ENCODE measurements at regions not wholly inside any gene's neighbourhood (a gene's known extent, or its start where the extent isn't known, plus 50 kb on each side); places are given as distances from the start of the nearest gene placed in this dataset.

DNA sequence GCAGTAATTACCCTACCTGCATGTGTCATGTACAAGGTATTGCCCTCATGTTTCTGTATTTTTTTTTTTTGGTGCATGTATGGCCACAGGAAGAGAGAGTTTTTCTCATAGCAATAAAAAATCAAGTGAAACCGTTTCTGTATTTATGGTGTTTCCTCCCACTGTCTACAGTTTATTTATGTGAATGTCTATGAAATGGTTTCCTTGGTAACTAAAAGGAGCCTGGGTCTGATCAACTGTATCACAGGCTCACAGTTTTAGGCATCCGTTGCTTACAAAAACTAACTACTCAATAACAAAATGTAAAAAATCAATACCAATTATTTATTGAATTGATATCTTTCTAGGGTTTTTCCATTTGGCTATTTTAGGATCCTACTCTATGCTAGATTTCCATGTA lies 464.4 kb downstream of the TAF11L14 start:
- Histone ChIP-seq H3K9ac (ENCODE audit: insufficient read depth in 1 of 2, low read depth in 2 of 2, low read length in 2 of 2) (no peak overlapping the region), H3K9me1 (ENCODE audit: control insufficient read depth, insufficient read depth, low read length) (no peaks in the 10 kb centered on the region), H3K4me2 (ENCODE audit: insufficient read depth, low read length) (no peak overlapping the region), H3K9me3 (replicated peaks; ENCODE audit: control insufficient read depth, insufficient read depth, low read depth, low read length) (peaks cover 3% of the 10 kb centered on the region; the same call in 1 of the 2 replicates), H3K27ac (ENCODE audit: extremely low read depth, low read depth, low read length) (no peak overlapping the region), H3K4me1 (replicated peaks in 1 of 2; ENCODE audit: control insufficient read depth in 2 of 2, insufficient read depth in 2 of 2, low read length in 2 of 2) (no peaks in the 10 kb centered on the region), H3K27me3 (ENCODE audit: control insufficient read depth in 2 of 2, insufficient read depth in 2 of 2, low read length in 2 of 2) (no peaks in the 10 kb centered on the region), H2AFZ (ENCODE audit: low read depth, low read length) (no peak overlapping the region), H3K79me2 (ENCODE audit: control insufficient read depth, insufficient read depth, low read length) (no peaks in the 10 kb centered on the region), H3K36me3 (ENCODE audit: control insufficient read depth, insufficient read depth, low read length) (no peaks in the 10 kb centered on the region), H4K20me1 (replicated peaks; ENCODE audit: control insufficient read depth, insufficient read depth, low read length) (no peaks in the 10 kb centered on the region), H3K4me3 (no peak overlapping the region)
- intact Hi-C loops (cut with micrococcal nuclease) (no loop called here), in situ Hi-C loops (cut with MboI) (no loop called here)
- 0% methylated on average over 2 of the region's 2 CpGs for WGBS (ENCODE audit: insufficient coverage, low coverage, missing lambda C conversion rate)
- ChIA-PET CTCF (ENCODE audit: low intra/inter-chr PET ratio) (no interaction called here), POLR2A (no interaction called here)
- DNase-seq (ENCODE audit: extremely low read depth in 1 of 4, low spot score in 3 of 4) (no peak), FAIRE-seq (no peak), ATAC-seq (no peak)
- TF ChIP-seq FOXK2 (conservative IDR thresholded peaks at IDR 0.05 in 1 of 2, IDR thresholded peaks at IDR 0.05 in 1 of 2; ENCODE audit: low read depth in 2 of 2), result no peak
- TF ChIP-seq ELF4 (CRISPR knock-in tag; IDR thresholded peaks at IDR 0.05), result no peak
- no peak for TF ChIP-seq NR1H2 (CRISPR knock-in tag; IDR thresholded peaks at IDR 0.05)
- TF ChIP-seq CEBPB (tag; IDR thresholded peaks at IDR 0.05), result no peak
- no peak for TF ChIP-seq ZBTB1 (CRISPR knock-in tag; IDR thresholded peaks at IDR 0.05; ENCODE audit: borderline replicate concordance, low read depth)
- TF ChIP-seq NCOA6 (IDR thresholded peaks at IDR 0.05), result no peak
- TF ChIP-seq U2AF2 (optimal IDR thresholded peaks at IDR 0.05; ENCODE audit: low read depth, low read length), result no peak
- TF ChIP-seq FOXP1 (CRISPR knock-in tag; IDR thresholded peaks at IDR 0.05), result no peak
- TF ChIP-seq ZNF436 (CRISPR knock-in tag; IDR thresholded peaks at IDR 0.05), result no peak
- TF ChIP-seq STAT5A (IDR thresholded peaks at IDR 0.05; ENCODE audit: borderline replicate concordance, low read length), result no peak
- TF ChIP-seq, protein P1, sequence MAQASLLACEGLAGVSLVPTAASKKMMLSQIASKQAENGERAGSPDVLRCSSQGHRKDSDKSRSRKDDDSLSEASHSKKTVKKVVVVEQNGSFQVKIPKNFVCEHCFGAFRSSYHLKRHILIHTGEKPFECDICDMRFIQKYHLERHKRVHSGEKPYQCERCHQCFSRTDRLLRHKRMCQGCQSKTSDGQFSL (CRISPR knock-in tag; IDR thresholded peaks at IDR 0.05), result no peak
- TF ChIP-seq, protein P1 (tag; IDR thresholded peaks at IDR 0.05), result no peak
- TF ChIP-seq, protein P2, sequence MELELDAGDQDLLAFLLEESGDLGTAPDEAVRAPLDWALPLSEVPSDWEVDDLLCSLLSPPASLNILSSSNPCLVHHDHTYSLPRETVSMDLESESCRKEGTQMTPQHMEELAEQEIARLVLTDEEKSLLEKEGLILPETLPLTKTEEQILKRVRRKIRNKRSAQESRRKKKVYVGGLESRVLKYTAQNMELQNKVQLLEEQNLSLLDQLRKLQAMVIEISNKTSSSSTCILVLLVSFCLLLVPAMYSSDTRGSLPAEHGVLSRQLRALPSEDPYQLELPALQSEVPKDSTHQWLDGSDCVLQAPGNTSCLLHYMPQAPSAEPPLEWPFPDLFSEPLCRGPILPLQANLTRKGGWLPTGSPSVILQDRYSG (tag; conservative IDR thresholded peaks at IDR 0.05; ENCODE audit: low read depth), result no peak
- no peak for TF ChIP-seq ZNF561 (CRISPR knock-in tag; conservative IDR thresholded peaks at IDR 0.05)
- TF ChIP-seq, protein P3, sequence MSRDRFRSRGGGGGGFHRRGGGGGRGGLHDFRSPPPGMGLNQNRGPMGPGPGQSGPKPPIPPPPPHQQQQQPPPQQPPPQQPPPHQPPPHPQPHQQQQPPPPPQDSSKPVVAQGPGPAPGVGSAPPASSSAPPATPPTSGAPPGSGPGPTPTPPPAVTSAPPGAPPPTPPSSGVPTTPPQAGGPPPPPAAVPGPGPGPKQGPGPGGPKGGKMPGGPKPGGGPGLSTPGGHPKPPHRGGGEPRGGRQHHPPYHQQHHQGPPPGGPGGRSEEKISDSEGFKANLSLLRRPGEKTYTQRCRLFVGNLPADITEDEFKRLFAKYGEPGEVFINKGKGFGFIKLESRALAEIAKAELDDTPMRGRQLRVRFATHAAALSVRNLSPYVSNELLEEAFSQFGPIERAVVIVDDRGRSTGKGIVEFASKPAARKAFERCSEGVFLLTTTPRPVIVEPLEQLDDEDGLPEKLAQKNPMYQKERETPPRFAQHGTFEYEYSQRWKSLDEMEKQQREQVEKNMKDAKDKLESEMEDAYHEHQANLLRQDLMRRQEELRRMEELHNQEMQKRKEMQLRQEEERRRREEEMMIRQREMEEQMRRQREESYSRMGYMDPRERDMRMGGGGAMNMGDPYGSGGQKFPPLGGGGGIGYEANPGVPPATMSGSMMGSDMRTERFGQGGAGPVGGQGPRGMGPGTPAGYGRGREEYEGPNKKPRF (IDR thresholded peaks at IDR 0.05; ENCODE audit: low read depth, low read length), result no peak
- TF ChIP-seq XRCC3 (IDR thresholded peaks at IDR 0.05), result no peak
- TF ChIP-seq SMAD2 (IDR thresholded peaks at IDR 0.05; ENCODE audit: low read depth, low read length), result no peak
- no TSS peak for BruUV-seq (replicated peaks)
